ENCODE measurements at regions not wholly inside any gene's neighbourhood (a gene's known extent, or its start where the extent isn't known, plus 50 kb on each side); places are given as distances from the start of the nearest gene placed in this dataset.

GRCh38 chr11:19441752-19442553 lies 201.2 kb upstream of the E2F8 start:
- DNase-seq (ENCODE audit: extremely low read depth, low read depth): peak; percentile 49

DNA sequence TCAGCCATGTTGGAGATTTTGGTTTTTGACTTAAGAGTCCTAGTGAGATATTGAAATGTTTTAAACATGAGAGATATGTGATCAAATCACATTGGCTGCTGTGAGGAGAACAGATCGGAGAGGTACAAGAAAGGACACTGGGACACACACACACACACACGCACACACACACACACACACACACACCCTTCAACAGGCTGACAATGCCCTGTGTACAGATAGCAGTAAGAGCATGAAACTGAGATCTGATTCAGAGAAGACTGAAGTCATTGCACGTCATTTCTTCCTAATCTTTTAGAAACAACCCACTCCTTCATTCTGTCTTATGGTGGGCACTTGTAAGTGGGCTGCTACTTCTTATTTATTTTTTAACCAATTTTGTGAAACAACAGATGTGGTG lies 200.5 kb upstream of the E2F8 start:
- DNase-seq (ENCODE audit: extremely low read depth, low read depth): no peak

DNA sequence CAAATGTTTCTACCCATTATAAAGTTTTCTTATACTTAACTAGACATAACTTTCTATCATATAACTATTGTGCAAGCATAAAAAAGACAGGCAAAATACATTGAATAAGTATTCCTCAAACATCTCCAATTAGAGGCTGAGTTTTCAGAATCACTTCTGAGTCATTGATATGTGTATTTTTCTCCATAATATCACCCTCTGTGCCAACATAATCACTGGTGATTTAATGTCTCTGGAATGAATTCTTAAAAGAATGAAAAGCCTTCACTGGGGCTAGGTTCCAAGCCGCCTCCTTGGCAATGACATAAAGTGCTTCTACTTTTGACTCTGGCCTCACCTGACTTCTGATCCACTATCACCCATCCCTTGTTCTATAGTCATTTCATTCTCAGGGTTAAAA lies 197.0 kb upstream of the E2F8 start:
- DNase-seq (ENCODE audit: extremely low read depth, low read depth): peak; percentile 20

GRCh38 chr11:19436932-19437331 lies 196.2 kb upstream of the E2F8 start:
- DNase-seq (ENCODE audit: extremely low read depth, low read depth): no peak

DNA sequence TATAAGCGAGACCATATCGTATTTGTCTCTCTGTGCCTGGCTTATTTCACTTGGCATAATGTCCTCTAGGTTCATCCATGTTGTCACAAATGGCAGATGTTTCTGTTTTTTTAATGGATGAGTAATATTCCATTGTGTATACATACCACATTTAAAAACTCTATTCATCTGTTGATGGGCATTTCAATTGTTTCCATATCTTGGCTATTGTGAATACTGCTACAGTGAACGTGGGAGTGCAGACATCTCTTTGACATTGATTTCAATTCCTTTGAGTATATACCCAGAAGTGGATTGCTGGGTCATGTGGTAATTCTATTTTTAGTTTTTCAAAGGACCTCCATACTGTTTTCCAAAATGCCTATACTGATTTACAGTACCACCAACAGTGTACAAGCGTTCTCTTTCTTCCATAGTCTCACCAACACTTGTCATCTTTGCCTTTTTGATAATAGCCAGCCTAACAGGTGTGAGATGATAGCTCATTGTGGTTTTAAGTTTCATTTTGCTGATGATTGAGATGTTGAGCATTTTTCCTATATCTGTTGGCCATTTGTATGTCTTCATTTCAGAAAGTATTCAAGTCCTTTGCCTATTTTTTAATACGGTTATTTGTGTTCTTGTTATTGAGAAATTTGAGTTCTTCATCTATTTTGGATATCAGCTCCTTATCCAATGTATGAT lies 194.7 kb upstream of the E2F8 start:
- DNase-seq (ENCODE audit: extremely low read depth, low read depth): no peak

- no peak for DNase-seq (ENCODE audit: extremely low read depth, low read depth)
Measured at GRCh38 chr11:19433791-19434190, 193.0 kb upstream of the E2F8 start.

GRCh38 chr11:19433367-19433766 lies 192.6 kb upstream of the E2F8 start:
- DNase-seq (ENCODE audit: extremely low read depth, low read depth): no peak

GRCh38 chr11:19432370-19433061 lies 191.8 kb upstream of the E2F8 start:
- DNase-seq (ENCODE audit: extremely low read depth, low read depth): no peak

GRCh38 chr11:19430754-19431398 lies 190.1 kb upstream of the E2F8 start:
- DNase-seq (ENCODE audit: extremely low read depth, low read depth): no peak

- no peak for DNase-seq (ENCODE audit: extremely low read depth, low read depth)
Measured at GRCh38 chr11:19430346-19430745, 189.6 kb upstream of the E2F8 start.

- no peak for DNase-seq (ENCODE audit: extremely low read depth, low read depth)
Measured at GRCh38 chr11:19429108-19429760, 188.5 kb upstream of the E2F8 start.

DNA sequence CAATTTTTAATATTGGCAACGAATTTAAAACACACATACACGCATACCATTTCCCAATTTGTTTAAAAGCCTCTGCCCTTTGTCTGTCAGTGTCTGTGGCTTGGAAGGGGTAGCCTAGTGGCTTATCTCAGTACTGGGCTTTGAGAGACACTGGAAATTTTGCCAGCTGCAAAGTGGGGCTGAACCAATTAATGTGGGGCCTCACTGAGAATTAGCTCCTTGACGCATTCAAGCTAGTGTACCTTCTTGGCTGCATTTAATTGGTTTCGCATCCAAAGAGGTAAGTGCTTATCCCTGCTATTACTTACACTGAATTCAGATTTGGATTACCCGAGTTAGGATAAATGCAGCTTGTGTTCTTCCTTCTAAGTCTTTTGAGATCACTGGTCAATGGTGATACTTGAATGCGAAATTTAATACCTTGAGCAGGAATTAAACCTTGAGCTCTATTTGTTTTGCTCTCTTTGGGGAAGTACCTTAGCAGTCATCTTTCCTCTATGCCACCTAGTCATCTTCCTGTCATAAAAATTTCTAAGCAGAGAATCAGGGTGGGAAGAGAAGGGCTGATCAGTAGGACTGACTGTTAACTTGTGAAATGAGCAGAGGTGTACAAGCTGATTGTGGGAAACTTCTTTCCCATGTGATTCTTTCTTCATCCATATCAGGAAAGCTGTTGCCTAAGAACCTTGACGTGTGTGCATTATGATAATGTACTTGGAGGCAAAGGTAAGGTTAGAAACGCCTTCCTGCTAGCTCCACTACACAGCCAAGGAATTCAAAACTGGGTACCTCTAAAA lies 187.7 kb upstream of the E2F8 start:
- DNase-seq (ENCODE audit: extremely low read depth, low read depth): no peak

- DNase-seq (ENCODE audit: extremely low read depth, low read depth): no peak
Measured at GRCh38 chr11:19426756-19427403, 186.1 kb upstream of the E2F8 start.

- DNase-seq (ENCODE audit: extremely low read depth, low read depth): no peak
Measured at GRCh38 chr11:19426011-19426755, 185.4 kb upstream of the E2F8 start.

GRCh38 chr11:19422276-19422675 lies 181.5 kb upstream of the E2F8 start:
- no peak for DNase-seq (ENCODE audit: extremely low read depth, low read depth)

DNA sequence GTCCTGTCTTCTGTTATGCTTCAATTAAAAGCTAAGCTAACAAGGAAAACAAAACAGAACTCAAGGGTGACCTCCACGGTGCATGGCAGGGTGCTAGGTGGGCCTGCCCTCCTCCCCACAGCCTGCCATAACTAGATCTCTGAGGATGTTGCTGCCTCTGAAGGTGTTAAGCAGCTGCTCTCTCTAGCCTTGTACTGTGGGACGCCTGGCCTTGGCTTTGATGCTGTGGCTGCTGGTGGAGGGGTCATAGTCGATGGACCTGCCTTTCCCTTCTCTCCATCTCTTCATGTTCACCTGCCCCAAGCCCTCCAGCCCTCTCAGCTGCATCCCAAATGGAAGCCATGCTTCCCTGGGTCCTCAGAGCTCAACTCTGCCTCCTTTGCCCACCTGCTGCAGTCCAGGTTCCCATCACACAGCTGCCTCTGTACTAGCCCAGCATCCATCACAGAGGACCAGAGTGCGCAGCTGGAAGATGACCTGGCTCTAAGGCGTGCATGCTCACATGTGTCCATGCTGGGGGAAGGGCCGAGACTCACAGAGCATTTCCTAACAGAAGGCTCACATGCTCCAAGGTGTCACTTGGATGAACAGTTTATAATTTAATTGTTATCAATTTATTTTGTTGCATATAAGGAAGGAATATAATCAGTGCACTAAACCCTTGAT lies 180.3 kb upstream of the E2F8 start:
- DNase-seq (ENCODE audit: extremely low read depth, low read depth): no peak

DNA sequence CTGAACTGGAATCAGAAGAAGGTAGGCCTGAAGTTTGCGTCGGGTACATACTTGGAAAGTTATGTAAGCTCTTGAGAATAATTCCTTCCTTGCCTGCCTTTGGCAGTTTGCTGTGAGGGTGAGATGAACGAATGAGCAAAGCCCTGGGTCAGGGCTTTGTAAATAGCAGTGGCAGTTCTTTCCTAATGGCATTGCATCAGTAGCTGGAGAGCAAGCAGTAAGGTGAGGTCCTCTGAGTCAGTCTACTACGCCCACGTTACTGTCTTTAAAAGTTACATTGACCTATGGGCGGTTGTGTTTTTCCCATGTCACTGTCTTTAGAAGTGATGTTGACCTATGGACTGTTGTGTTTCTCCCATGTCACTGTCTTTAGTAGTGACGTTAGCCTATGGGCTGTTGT lies 179.1 kb upstream of the E2F8 start:
- peak; percentile 72 for DNase-seq (ENCODE audit: extremely low read depth, low read depth)

Measured in NCI-H460 (cell line).